ENCODE measurements at regions not wholly inside any gene's neighbourhood (a gene's known extent, or its start where the extent isn't known, plus 50 kb on each side); places are given as distances from the start of the nearest gene placed in this dataset.

DNA sequence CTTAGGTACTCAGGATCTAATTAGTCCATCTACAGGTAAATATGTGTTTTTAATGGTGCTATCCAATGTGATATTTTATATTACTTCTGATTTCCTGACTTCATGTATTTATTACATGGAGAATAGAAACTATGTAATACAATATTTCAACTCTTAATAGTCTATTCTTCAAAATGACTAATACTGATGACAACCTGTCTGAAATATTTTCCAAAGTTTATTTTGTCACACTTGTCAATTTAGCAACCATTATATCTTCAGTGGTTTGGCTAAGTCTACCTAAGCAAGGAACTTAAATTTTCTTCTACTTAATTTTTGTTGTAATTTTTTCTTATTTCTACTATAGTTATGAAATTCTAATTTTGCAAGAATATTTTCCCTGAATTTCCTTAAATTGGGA, 55.0 kb upstream of the CNTN5 start:
- H3K4me1 ChIP-seq: no peaks in the 10 kb centered on the region
- H3K36me3 ChIP-seq: no peaks in the 10 kb centered on the region
- H3K27me3 ChIP-seq: no peaks in the 10 kb centered on the region
- no peaks in the 10 kb centered on the region for H3K9me3 ChIP-seq
- H3K4me3 ChIP-seq (ENCODE audit: low read depth, low read length): no peak overlapping the region
- TF ChIP-seq, protein P1, sequence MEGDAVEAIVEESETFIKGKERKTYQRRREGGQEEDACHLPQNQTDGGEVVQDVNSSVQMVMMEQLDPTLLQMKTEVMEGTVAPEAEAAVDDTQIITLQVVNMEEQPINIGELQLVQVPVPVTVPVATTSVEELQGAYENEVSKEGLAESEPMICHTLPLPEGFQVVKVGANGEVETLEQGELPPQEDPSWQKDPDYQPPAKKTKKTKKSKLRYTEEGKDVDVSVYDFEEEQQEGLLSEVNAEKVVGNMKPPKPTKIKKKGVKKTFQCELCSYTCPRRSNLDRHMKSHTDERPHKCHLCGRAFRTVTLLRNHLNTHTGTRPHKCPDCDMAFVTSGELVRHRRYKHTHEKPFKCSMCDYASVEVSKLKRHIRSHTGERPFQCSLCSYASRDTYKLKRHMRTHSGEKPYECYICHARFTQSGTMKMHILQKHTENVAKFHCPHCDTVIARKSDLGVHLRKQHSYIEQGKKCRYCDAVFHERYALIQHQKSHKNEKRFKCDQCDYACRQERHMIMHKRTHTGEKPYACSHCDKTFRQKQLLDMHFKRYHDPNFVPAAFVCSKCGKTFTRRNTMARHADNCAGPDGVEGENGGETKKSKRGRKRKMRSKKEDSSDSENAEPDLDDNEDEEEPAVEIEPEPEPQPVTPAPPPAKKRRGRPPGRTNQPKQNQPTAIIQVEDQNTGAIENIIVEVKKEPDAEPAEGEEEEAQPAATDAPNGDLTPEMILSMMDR (IDR thresholded peaks at IDR 0.05; ENCODE audit: low read depth, low read length): no peak
- no peak for DNase-seq

DNA sequence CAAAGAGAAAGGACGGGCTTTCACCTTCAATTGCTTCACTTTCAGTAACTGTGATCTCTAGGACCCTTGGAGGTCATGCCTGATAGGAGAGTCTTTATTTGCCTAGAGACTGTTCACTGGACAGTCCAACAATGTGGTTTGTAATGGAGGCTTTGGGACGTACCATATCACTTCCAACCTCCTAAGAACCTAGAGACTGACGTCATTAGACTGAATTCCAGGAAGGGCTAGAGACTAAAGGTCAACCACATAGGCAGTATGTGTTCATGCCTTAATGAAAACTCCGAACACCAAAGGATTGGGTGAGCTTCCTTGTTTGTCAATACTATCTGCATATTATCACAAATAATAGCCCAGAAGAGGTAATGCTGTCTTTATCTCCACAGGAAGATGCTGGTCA, 53.7 kb upstream of the CNTN5 start:
- H3K4me3 ChIP-seq (ENCODE audit: low read depth, low read length): no peak overlapping the region
- no peak for DNase-seq
- H3K27me3 ChIP-seq: no peaks in the 10 kb centered on the region
- H3K4me1 ChIP-seq: no peaks in the 10 kb centered on the region
- no peaks in the 10 kb centered on the region for H3K9me3 ChIP-seq
- H3K36me3 ChIP-seq: no peaks in the 10 kb centered on the region
- TF ChIP-seq, protein P1 (IDR thresholded peaks at IDR 0.05; ENCODE audit: low read depth, low read length): no peak

All from BE2C (cell line).